SU-DHL-6 (cell line): ENCODE measurements at regions not wholly inside any gene's neighbourhood (a gene's known extent, or its start where the extent isn't known, plus 50 kb on each side); places are given as distances from the start of the nearest gene placed in this dataset.

ENCODE experiments used
- CTCF ChIP-seq: fragments of 200-600 bp; sonication (generic); IDR thresholded peaks from one replicate; pipeline ENCODE4 v1.5.1; 2017; ENCODE audit warnings: antibody characterized with exemption, mild to moderate bottlenecking, low read length, moderate library complexity; ENCODE audit not compliant: insufficient read depth, poor library complexity, severe bottlenecking
- EZH2phosphoT487 ChIP-seq: fragments of 200-600 bp; sonication (generic), shearing (Covaris generic); conservative IDR thresholded peaks from 2 replicates; pipeline ENCODE4 v1.6.1; 2018; ENCODE audit warnings: mild to moderate bottlenecking, antibody characterized with exemption, low read length, moderate library complexity, mixed read lengths

DNA sequence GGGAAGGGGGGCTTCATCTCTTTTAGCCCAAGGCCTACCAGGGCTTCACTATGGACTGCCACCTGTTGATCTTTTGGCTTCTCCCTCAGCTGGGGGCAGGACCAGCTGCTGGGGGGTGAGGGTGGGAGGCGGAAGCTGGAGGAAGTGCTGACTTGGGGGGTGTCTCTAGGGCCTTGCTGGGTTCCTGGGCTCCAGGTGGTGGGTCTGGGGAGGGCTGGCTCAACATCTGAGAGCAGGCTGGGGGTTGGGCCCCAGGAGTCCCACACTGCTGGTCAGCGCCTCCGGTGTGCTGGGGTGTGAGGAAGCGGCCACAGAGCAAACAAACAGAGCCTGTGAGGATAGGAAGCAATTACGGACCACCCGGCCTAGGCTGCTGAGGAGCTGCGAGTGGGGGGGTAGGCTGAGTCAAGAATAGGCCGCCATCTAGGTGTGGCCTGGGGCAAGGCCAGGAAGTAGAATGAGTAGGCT lies 85.7 kb downstream of the EFNB1 start:
- no peak for TF ChIP-seq CTCF
- no peak for TF ChIP-seq EZH2phosphoT487
